ENCODE measurements at regions not wholly inside any gene's neighbourhood (a gene's known extent, or its start where the extent isn't known, plus 50 kb on each side); places are given as distances from the start of the nearest gene placed in this dataset.

GRCh38 chr12:105927564-105927963 lies 211.2 kb downstream of the NUAK1 start:
- no peak for DNase-seq (ENCODE audit: low read depth, low spot score)

- DNase-seq (ENCODE audit: low read depth, low spot score) = no peak
Measured at GRCh38 chr12:105928436-105928835, 210.3 kb downstream of the NUAK1 start.

- no peak for DNase-seq (ENCODE audit: low read depth, low spot score)
Measured at GRCh38 chr12:105929192-105929591, 209.6 kb downstream of the NUAK1 start.

GRCh38 chr12:105930557-105931503 lies 207.9 kb downstream of the NUAK1 start:
- no peak for DNase-seq (ENCODE audit: low read depth, low spot score)

GRCh38 chr12:105931762-105932570 lies 206.8 kb downstream of the NUAK1 start:
- DNase-seq (ENCODE audit: low read depth, low spot score) = no peak

GRCh38 chr12:105933671-105934665 lies 204.8 kb downstream of the NUAK1 start:
- DNase-seq (ENCODE audit: low read depth, low spot score) = peak; percentile 41

- no peak for DNase-seq (ENCODE audit: low read depth, low spot score)
Measured at GRCh38 chr12:105935106-105935505, 203.6 kb downstream of the NUAK1 start.

GRCh38 chr12:105935981-105936380 lies 202.8 kb downstream of the NUAK1 start:
- DNase-seq (ENCODE audit: low read depth, low spot score) = no peak

- DNase-seq (ENCODE audit: low read depth, low spot score) = no peak
Measured at GRCh38 chr12:105936496-105936895, 202.3 kb downstream of the NUAK1 start.

GRCh38 chr12:105937009-105937408 lies 201.7 kb downstream of the NUAK1 start:
- no peak for DNase-seq (ENCODE audit: low read depth, low spot score)

GRCh38 chr12:105939181-105939721 lies 199.5 kb downstream of the NUAK1 start:
- no peak for DNase-seq (ENCODE audit: low read depth, low spot score)

GRCh38 chr12:105942281-105942680 lies 196.5 kb downstream of the NUAK1 start:
- no peak for DNase-seq (ENCODE audit: low read depth, low spot score)

- DNase-seq (ENCODE audit: low read depth, low spot score) = no peak
Measured at GRCh38 chr12:105943525-105943924, 195.2 kb downstream of the NUAK1 start.

- no peak for DNase-seq (ENCODE audit: low read depth, low spot score)
Measured at GRCh38 chr12:105944628-105945027, 194.1 kb downstream of the NUAK1 start.

- DNase-seq (ENCODE audit: low read depth, low spot score) = no peak
Measured at GRCh38 chr12:105945880-105946279, 192.9 kb downstream of the NUAK1 start.

GRCh38 chr12:105946493-105946901 lies 192.3 kb downstream of the NUAK1 start:
- no peak for DNase-seq (ENCODE audit: low read depth, low spot score)

- DNase-seq (ENCODE audit: low read depth, low spot score) = no peak
Measured at GRCh38 chr12:105947906-105948305, 190.8 kb downstream of the NUAK1 start.

GRCh38 chr12:105948331-105948730 lies 190.4 kb downstream of the NUAK1 start:
- DNase-seq (ENCODE audit: low read depth, low spot score) = no peak

- DNase-seq (ENCODE audit: low read depth, low spot score) = no peak
Measured at GRCh38 chr12:105949391-105949790, 189.4 kb downstream of the NUAK1 start.

- no peak for DNase-seq (ENCODE audit: low read depth, low spot score)
Measured at GRCh38 chr12:105951732-105952131, 187.0 kb downstream of the NUAK1 start.
